NCI-H2029 treated with DMSO at 0.1 percent for 48 hours (cell line): ENCODE measurements at regions not wholly inside any gene's neighbourhood (a gene's known extent, or its start where the extent isn't known, plus 50 kb on each side); places are given as distances from the start of the nearest gene placed in this dataset.
A peak's percentile ranks its signal among the peaks of the same experiment; 100 is the strongest.
"Not testable (repeated sequence)": the region's sequence is repeated elsewhere in the genome, so short reads cannot be mapped to it uniquely, and the experiment has no call there.

Experiments
- DNase-seq: peaks from one replicate; lab custom pipeline; 2025; lab: John Stamatoyannopoulos, UW

DNA sequence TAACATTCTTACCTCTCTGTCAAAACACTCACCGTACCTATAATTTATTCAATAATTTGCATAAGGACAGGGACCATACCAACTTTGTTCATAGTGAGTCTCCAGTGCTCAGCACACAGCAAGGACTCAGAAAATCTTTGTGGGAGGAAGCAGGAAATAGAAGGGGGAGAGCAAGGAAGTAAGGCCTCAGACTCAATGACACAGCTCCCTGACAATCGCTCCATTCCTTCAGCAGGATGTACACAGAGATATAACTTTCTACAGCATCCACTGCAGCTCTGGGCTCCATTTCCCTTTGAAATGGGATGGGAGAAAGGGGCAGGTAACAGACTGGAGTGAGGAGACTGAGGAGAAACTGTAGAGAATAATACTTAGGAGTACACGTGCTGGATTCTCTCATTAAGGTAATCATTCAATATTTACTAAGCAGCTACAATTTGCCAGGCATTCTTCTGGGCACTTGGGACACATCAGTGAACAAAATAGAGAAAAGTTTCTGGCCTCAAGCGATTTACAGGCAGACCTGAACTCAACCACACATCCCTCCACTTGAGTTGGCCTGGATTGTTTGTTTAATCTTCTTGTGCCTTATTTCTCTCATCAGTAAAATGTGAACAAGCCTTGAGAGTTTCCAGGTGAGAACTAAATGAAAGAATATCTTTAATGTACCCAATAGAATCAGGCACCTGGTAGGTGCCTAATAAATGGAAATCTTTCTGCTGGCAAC lies 330.3 kb upstream of the THBS1 start:
- no peak for DNase-seq

- no peak for DNase-seq
These were observed 329.3 kb upstream of the THBS1 start for GRCh38 chr15:39251413-39252133.

DNA sequence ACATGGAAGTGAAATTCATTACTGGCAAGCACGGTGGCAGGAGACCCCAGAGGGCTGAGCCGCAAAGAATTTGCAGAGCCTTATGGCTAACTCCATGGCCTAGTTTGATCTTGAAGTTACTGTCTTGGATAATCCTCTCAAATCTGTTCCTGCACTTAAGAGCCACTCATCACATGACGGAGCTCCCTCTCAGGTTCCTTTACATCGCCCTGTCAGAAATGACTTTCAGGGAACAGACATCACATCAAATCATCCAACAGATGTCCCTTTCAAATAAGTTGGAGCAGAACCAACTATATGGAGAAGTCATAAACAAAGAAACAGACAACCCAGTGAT lies 328.8 kb upstream of the THBS1 start:
- no peak for DNase-seq

DNA sequence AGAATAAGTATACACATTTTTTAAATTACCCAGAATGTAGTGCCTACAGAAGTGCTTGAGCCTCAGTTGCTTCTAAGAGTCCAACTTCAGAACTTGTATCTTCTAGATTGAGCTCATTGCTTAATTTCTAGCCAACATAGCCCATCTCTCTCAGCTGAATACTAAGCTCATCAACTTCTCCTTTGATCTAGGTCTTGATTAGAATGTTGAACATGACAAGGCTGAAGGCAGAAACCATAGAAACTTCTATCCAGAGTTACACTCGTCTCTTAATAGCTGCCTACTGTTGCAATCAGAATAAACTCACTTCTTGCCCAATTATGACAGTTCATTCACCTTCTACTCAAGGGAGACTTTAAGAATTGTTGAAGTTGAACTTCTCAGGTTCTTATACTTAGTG lies 327.3 kb upstream of the THBS1 start:
- DNase-seq = no peak

- no peak for DNase-seq
These were observed 326.7 kb upstream of the THBS1 start for GRCh38 chr15:39254181-39254580.

GRCh38 chr15:39255760-39256159 lies 325.1 kb upstream of the THBS1 start:
- no peak for DNase-seq

- no peak for DNase-seq
These were observed 320.5 kb upstream of the THBS1 start for GRCh38 chr15:39260391-39260790.

- no peak for DNase-seq
These were observed 320.1 kb upstream of the THBS1 start for GRCh38 chr15:39260791-39261190.

GRCh38 chr15:39261397-39262183 lies 319.3 kb upstream of the THBS1 start:
- not testable (repeated sequence) for DNase-seq

- DNase-seq = not testable (repeated sequence)
These were observed 317.7 kb upstream of the THBS1 start for GRCh38 chr15:39262995-39263772.

GRCh38 chr15:39265261-39265660 lies 315.6 kb upstream of the THBS1 start:
- no peak for DNase-seq

- no peak for DNase-seq
These were observed 314.0 kb upstream of the THBS1 start for GRCh38 chr15:39266890-39267289.

DNA sequence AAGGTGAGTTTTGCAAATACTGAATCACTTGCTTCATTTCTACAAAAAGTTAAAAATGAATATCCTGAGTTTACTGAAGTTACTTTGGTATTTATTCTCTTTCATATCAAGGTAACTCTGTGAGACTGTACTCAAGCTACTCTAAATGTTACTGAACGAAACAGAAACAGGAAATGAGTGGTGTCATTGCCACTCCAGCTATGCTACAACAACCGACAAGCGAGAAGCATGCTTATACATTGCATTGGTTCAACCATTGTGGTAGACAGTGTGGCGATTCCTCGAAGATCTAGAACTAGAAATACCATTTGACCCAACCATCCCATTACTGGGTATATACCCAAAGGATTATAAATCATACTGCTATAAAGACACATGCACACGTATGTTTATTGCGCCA lies 313.2 kb upstream of the THBS1 start:
- no peak for DNase-seq

DNA sequence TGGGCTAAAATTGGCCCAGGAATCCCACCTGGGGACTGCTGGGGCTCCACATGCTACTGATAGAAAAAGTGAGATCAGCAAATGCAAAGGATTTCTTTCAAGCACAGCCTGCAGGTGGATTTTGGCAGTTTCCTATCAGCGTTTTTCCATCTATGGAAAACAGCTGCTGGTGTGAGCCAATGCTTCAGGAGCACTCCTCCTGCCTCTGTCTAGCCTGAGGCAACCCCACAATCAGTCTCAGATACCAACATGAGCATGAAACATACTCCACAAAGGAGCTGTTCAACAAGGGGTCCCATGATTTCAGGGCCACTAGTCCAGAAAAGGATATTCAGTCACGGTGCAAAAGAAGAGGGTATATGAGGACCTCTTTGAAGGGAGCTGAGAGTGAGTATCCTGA lies 311.5 kb upstream of the THBS1 start:
- no peak for DNase-seq

- no peak for DNase-seq
These were observed 311.1 kb upstream of the THBS1 start for GRCh38 chr15:39269821-39270220.

DNA sequence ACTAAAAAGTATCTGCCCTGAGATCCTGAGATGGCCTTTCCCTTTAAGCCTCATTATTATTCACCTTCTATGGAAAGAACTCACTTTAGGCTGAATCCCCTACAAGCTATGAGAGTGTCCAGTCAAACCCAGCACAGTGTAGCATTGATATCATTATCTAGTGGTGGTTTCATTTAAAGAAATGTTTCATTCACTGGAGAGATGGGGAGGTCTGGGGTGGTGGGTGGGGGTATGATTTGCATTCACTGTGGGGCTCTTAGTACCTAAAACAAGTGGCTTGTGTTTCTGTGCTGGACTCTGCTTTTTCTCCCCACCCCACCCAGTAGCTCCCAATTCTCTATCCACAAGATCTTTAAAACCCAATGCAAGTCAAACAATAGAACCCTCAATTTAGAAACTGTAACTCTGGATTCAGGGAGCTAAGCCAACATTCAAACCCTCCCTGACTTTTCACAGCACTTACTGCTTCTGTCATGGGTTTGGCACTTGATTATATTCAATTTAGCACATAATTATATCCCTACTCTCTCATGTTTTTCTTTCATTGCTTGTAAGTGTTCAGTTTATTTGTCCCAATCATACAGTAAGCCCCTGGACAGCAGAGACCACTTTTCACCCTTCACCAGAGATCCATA lies 310.5 kb upstream of the THBS1 start:
- no peak for DNase-seq

DNA sequence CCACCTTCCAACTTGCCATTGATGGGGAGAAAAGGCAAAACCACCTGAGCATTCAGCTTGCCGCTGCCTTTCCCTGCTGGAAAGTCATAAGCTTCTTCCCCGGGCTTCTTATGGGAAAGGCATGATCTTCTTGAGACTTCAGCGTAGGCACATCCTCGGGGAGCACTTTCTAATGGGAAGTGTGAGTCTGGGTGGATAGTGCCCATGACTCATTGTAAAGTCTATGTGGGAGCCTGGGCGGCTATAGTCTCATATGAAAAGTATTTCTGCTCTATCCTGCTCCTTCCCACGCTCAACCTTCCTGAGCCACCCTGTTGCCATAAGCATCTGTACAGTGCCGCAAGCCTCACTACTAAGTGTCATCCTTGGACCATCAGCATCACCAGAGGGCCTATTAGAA lies 309.9 kb upstream of the THBS1 start:
- no peak for DNase-seq

DNA sequence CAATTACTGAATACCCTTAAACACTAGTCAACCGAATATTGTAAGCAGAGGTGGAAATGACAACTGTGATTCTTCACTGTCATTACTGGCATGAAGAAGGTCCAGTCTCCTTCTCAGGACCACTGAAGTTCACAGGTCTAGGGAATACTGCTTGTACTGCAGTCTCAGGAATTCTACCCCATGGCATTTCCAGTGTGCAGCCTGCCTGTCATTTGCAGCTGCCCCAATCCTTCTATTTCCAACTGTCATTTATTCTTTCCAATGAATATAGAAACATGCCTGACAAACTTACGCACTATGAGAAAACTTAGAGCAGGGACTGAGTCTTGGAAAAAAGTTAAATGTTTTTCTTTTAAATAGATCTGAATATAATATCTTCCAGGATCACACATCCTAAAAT lies 308.0 kb upstream of the THBS1 start:
- no peak for DNase-seq

DNA sequence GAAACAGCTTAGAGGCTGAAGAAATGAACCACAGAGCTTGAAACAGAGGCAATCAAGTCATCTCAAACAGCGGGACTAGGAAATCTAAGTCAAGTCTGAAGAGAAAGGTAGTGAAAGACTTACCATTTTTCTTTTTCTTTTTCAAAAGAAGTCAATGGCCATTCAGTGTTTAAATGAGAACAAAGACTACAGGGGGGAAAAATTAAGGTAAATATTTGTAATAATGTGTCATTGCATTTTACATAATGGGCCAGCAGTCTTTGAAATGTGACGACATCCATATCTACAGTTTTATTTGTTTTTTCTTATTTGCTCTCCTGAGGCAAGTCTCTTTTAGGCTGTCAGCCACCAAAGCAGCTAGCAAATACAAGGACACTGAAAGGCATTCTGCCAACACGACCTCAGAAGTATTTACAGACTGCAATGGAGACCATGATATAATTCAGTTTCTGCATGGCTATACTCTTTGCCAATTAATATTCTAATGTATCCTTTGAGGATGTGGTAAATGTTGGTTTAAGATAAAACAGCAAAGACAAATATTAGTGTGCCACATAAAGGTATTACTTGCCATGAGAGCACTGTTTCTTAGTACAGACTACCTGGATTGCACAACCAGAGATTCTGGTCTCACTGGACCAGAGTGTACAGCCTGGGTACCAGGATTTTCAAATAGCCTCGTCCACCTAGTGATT lies 307.0 kb upstream of the THBS1 start:
- peak; percentile 81 for DNase-seq

- DNase-seq = no peak
These were observed 305.8 kb upstream of the THBS1 start for GRCh38 chr15:39275066-39275465.

- DNase-seq = no peak
These were observed 301.6 kb upstream of the THBS1 start for GRCh38 chr15:39279311-39279710.
